ENCODE measurements at regions not wholly inside any gene's neighbourhood (a gene's known extent, or its start where the extent isn't known, plus 50 kb on each side); places are given as distances from the start of the nearest gene placed in this dataset.

- H3K27me3 ChIP-seq (replicated peaks; ENCODE audit: insufficient read depth, low read depth, low read length, poor library complexity) = no peaks in the 10 kb centered on the region
- DNase-seq (ENCODE audit: low spot score) = no peak
- TF ChIP-seq EZH2 (IDR thresholded peaks at IDR 0.05; ENCODE audit: borderline replicate concordance, low read depth, low read length, poor library complexity, severe bottlenecking) (no peak), CTCF (conservative IDR thresholded peaks at IDR 0.05; ENCODE audit: low read depth, low read length) (no peak)
- ChIA-PET CTCF (no interaction called here), POLR2A (ENCODE audit: low non-redundant PET) (no interaction called here)
- H3K4me3 ChIP-seq (ENCODE audit: low read depth, low read length, poor library complexity, severe bottlenecking) = no peak overlapping the region
- H3K36me3 ChIP-seq (ENCODE audit: insufficient read depth, low read length, poor library complexity, severe bottlenecking) = no peaks in the 10 kb centered on the region
- no peaks in the 10 kb centered on the region for H3K4me1 ChIP-seq (ENCODE audit: insufficient read depth, low read length, poor library complexity, severe bottlenecking)
- no peak overlapping the region for H3K27ac ChIP-seq (ENCODE audit: low read depth, low read length, poor library complexity, severe bottlenecking)
- intact Hi-C loops (cut with micrococcal nuclease; ENCODE audit: unreplicated experiment) = no loop called here
- BruUV-seq (replicated peaks) = no TSS peak
- H3K9me3 ChIP-seq (ENCODE audit: low read depth, low read length, poor library complexity, severe bottlenecking) = peaks cover 3% of the 10 kb centered on the region
Measured at GRCh38 chr12:129971721-129972120, 67.9 kb upstream of the TMEM132D start.

- BruUV-seq (replicated peaks) = no TSS peak
- Histone ChIP-seq H3K4me3 (ENCODE audit: low read depth, low read length, poor library complexity, severe bottlenecking) (no peak overlapping the region), H3K4me1 (ENCODE audit: insufficient read depth, low read length, poor library complexity, severe bottlenecking) (no peaks in the 10 kb centered on the region), H3K27me3 (replicated peaks; ENCODE audit: insufficient read depth, low read depth, low read length, poor library complexity) (no peaks in the 10 kb centered on the region), H3K36me3 (ENCODE audit: insufficient read depth, low read length, poor library complexity, severe bottlenecking) (no peaks in the 10 kb centered on the region), H3K9me3 (ENCODE audit: low read depth, low read length, poor library complexity, severe bottlenecking) (no peaks in the 10 kb centered on the region), H3K27ac (ENCODE audit: low read depth, low read length, poor library complexity, severe bottlenecking) (no peak overlapping the region)
- intact Hi-C loops (cut with micrococcal nuclease; ENCODE audit: unreplicated experiment) = no loop called here
- CTCF ChIA-PET = no interaction called here
- no peak for DNase-seq (ENCODE audit: low spot score)
- no peak for TF ChIP-seq EZH2 (IDR thresholded peaks at IDR 0.05; ENCODE audit: borderline replicate concordance, low read depth, low read length, poor library complexity, severe bottlenecking)
- TF ChIP-seq CTCF (conservative IDR thresholded peaks at IDR 0.05; ENCODE audit: low read depth, low read length) = no peak
- POLR2A ChIA-PET (ENCODE audit: low non-redundant PET) = no interaction called here
Measured at GRCh38 chr12:129973236-129973961, 69.6 kb upstream of the TMEM132D start.

GRCh38 chr12:129984106-129984505, 80.3 kb upstream of the TMEM132D start:
- Histone ChIP-seq H3K27me3 (replicated peaks; ENCODE audit: insufficient read depth, low read depth, low read length, poor library complexity) (no peaks in the 10 kb centered on the region), H3K9me3 (ENCODE audit: low read depth, low read length, poor library complexity, severe bottlenecking) (peaks cover 2% of the 10 kb centered on the region), H3K4me1 (ENCODE audit: insufficient read depth, low read length, poor library complexity, severe bottlenecking) (no peaks in the 10 kb centered on the region), H3K27ac (ENCODE audit: low read depth, low read length, poor library complexity, severe bottlenecking) (no peak overlapping the region), H3K4me3 (ENCODE audit: low read depth, low read length, poor library complexity, severe bottlenecking) (no peak overlapping the region), H3K36me3 (ENCODE audit: insufficient read depth, low read length, poor library complexity, severe bottlenecking) (no peaks in the 10 kb centered on the region)
- TF ChIP-seq CTCF (conservative IDR thresholded peaks at IDR 0.05; ENCODE audit: low read depth, low read length) (no peak), EZH2 (IDR thresholded peaks at IDR 0.05; ENCODE audit: borderline replicate concordance, low read depth, low read length, poor library complexity, severe bottlenecking) (no peak)
- DNase-seq (ENCODE audit: low spot score) = no peak
- intact Hi-C loops (cut with micrococcal nuclease; ENCODE audit: unreplicated experiment) = no loop called here
- no TSS peak for BruUV-seq (replicated peaks)
- CTCF ChIA-PET = no interaction called here
- POLR2A ChIA-PET (ENCODE audit: low non-redundant PET) = no interaction called here

Data from A673 (cell line).